ENCODE measurements at regions not wholly inside any gene's neighbourhood (a gene's known extent, or its start where the extent isn't known, plus 50 kb on each side); places are given as distances from the start of the nearest gene placed in this dataset.
A peak's percentile ranks its signal among the peaks of the same experiment; 100 is the strongest.

DNA sequence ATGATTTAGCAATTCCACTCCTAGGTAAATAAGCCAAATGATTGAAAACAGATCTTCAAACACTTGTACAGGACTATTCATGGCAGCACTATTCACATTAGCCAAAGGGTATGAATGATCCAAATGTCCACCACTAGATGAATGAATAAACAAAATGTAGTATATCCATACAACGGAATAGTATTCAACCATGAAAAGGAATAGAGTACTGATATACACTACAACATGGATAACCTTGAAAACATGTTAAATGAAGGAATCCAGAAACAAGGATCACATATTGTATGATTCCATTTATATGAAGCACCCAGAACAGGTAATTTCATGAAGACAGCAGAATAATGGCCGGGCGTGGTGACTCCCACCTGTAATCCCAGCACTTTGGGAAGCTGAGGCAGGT lies 78.2 kb upstream of the IGF1R start:
- ATAC-seq (no peak), DNase-seq (no peak)
- Histone ChIP-seq H3K27me3 (no peaks in the 10 kb centered on the region), H3K4me1 (no peaks in the 10 kb centered on the region), H3K36me3 (no peaks in the 10 kb centered on the region), H3K27ac (no peak overlapping the region), H3K9me3 (no peaks in the 10 kb centered on the region), H3K4me3 (no peak overlapping the region)
- intact Hi-C loops (cut with DNase I), result no loop called here
- 64% methylated on average over 3 of the region's 3 CpGs for WGBS (ENCODE audit: insufficient coverage, low coverage, low lambda C conversion rate, missing lambda C conversion rate)
- TF ChIP-seq CTCF (IDR thresholded peaks at IDR 0.05) (no peak), POLR2A (IDR thresholded peaks at IDR 0.05) (no peak)

DNA sequence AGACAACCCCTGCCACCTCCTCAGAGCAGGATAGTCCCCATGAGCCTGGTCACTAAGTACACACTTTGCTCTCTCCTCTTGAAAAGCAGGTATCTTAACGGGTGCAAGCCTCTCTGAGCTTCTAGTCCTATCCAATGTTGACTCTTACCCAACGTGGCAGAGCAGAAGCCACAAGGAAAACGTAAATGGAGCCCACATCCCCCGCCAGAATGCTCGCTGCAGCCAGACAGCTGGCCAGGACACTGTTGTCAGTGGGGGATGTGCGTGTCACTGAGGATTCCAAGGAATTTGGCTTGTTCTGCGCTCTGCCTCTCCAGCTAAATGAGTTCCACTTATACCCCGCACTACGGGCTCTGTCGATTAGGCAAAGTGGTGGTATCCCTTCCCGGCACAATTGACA lies 67.8 kb upstream of the IGF1R start:
- intact Hi-C loops (cut with DNase I), result no loop called here
- Histone ChIP-seq H3K36me3 (no peaks in the 10 kb centered on the region), H3K27me3 (peaks cover 0 to 2% of the 10 kb centered on the region in 2 donors), H3K27ac (no peak overlapping the region), H3K4me3 (no peak overlapping the region), H3K9me3 (no peaks in the 10 kb centered on the region), H3K4me1 (no peaks in the 10 kb centered on the region)
- whole genome bisulfite sequencing (ENCODE audit: insufficient coverage, low coverage, low lambda C conversion rate, missing lambda C conversion rate), result 34% methylated on average over 8 of the region's 11 CpGs
- no peak for DNase-seq
- TF ChIP-seq CTCF (IDR thresholded peaks at IDR 0.05) (no peak), POLR2A (IDR thresholded peaks at IDR 0.05) (no peak)
- ATAC-seq, result no peak

- no peaks in the 10 kb centered on the region for H3K4me1 ChIP-seq
- TF ChIP-seq CTCF (IDR thresholded peaks at IDR 0.05) (peak in 1 of 4 donors; percentile 3), POLR2A (IDR thresholded peaks at IDR 0.05) (no peak)
- H3K27me3 ChIP-seq, result peaks cover 0 to 2% of the 10 kb centered on the region in 2 donors
- DNase-seq (no peak), ATAC-seq (no peak)
- H3K27ac ChIP-seq, result no peak overlapping the region
- WGBS (ENCODE audit: insufficient coverage, low coverage, low lambda C conversion rate, missing lambda C conversion rate), result 20% methylated on average over 5 of the region's 5 CpGs
- no peak overlapping the region for H3K4me3 ChIP-seq
- intact Hi-C loops (cut with DNase I), result no loop called here
- H3K9me3 ChIP-seq, result no peaks in the 10 kb centered on the region
- no peaks in the 10 kb centered on the region for H3K36me3 ChIP-seq
Observed at GRCh38 chr15:98581715-98582114, 66.6 kb upstream of the IGF1R start.

DNA sequence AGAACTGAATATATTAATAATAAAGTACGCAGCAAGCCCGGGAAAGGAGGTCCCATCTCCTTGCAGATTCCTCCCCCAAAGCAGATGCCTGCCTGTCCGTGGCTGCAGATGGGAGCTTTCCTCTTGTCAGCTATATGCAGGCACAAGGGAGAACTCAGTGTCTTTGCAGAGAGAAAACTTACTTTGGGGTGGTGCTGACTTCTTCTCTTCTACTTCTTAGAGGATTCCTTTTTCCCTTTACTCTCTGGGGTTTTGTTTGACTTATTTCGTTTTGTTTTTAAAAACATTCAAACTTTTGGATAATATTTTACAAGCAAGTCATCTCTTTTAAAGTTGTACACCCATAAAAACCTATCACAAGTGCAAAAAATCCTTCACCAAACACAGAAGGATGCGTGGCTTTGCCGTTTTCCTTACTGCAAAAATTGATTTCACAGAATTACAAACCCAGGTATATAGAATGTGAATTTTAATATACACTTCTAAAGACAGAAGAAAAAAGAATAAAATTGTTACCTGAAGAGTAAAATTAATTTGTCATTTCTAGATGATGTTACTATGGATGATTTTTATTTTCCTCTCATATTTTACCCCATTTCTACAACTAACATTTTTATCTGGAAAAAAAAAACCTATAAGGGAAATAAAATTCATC lies 65.3 kb upstream of the IGF1R start:
- intact Hi-C loops (cut with DNase I), result no loop called here
- no peaks in the 10 kb centered on the region for H3K4me1 ChIP-seq
- no peaks in the 10 kb centered on the region for H3K36me3 ChIP-seq
- DNase-seq, result no peak
- no peak overlapping the region for H3K4me3 ChIP-seq
- H3K27ac ChIP-seq, result no peak overlapping the region
- H3K9me3 ChIP-seq, result no peaks in the 10 kb centered on the region
- 32% methylated on average over 6 of the region's 6 CpGs for WGBS (ENCODE audit: insufficient coverage, low coverage, low lambda C conversion rate, missing lambda C conversion rate)
- peaks cover 0 to 2% of the 10 kb centered on the region in 2 donors for H3K27me3 ChIP-seq
- no peak for TF ChIP-seq POLR2A (IDR thresholded peaks at IDR 0.05)
- no peak for TF ChIP-seq CTCF (IDR thresholded peaks at IDR 0.05)
- no peak for ATAC-seq
